CD4-positive, alpha-beta T cell treated with Interleukin-21 for 1 hour (primary cell): ENCODE measurements at regions not wholly inside any gene's neighbourhood (a gene's known extent, or its start where the extent isn't known, plus 50 kb on each side); places are given as distances from the start of the nearest gene placed in this dataset.

Source experiments
- DNase-seq: peaks from one replicate; pipeline ENCODE4 v3.0.0-alpha.2; 2020

DNA sequence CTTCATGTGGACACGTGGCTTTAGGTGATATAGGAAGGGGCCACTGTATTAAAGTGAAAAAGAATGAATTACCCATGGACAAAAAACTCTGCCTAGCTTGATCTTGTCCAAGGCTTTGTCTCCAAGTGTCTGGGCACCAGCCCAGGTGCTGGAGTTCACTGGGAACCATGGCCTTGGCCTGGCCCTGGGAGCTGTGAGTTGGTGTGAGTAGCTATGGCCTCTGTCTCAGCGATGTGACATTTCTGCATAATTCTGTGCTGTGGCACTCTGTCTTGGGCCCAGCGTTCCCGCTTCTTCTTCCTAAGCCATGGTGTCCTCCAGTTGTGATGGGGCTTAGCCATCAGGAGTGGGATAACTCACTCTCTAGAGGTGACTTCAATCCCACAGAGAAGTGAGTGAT lies 119.0 kb upstream of the PPP2R2D start:
- DNase-seq = no peak

- DNase-seq = no peak
Measured at GRCh38 chr10:131784363-131785120, 116.3 kb upstream of the PPP2R2D start.

GRCh38 chr10:131785121-131785460 lies 115.7 kb upstream of the PPP2R2D start:
- DNase-seq = no peak

DNA sequence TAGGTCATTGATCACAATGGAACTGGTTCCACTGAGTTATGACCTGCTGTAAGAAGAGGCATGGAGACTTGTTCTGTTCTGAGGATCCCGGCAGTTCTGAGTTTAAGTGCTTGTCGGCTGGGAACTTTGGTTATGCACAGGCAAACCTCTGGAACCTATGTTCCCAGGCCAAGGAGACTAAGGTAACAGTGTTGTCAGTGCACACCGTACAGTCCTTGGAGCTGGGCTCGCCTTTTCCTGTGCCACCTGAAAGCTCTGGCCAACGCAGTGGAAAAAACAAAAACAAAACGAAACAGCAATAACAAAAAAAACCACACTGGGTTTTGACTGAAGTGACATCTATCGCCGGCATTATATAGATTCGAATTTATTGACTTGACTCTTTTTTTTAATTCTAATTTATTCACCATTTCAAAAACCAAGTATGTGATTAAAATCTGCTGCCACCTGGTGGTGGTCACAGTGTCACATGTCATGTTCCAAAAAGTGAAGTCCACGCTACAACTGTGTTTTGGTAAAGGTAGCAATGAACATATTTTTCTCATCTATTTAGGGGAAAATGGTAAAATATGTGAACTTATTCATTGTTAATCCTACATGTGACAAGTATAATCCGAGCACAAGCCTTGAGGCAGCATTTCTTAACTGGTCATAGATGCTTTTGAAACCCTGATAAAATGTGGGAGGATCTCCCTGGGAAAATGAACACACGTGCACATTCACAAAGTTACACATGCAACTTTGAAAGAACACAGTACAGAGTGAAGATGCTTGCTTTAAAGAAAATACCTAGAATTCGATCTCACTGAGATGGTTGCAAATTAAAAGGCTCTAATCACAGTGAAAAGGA lies 113.8 kb upstream of the PPP2R2D start:
- DNase-seq = peak; percentile 23

- no peak for DNase-seq
Measured at GRCh38 chr10:131787961-131788360, 112.8 kb upstream of the PPP2R2D start.

DNA sequence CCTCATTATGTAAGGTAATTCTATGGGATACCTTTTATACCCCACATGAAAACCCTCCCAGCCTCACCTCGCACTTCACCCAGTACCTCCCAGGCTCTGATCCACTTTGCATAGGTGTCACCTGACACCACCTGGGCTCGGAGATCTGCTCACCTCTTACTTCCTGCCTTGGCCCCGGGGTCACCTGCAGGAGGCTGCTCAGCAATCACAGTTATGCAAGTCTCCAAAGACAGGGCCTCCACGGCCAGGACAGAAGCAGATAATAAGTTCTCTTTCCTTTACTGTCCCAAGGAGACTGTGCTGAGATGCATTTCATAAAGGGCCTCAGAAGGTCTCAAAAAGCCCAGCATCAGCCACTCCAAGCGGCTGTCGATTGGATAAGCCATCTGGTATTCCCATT lies 112.4 kb upstream of the PPP2R2D start:
- DNase-seq = no peak

- no peak for DNase-seq
Measured at GRCh38 chr10:131789516-131789915, 111.3 kb upstream of the PPP2R2D start.

GRCh38 chr10:131790021-131790420 lies 110.8 kb upstream of the PPP2R2D start:
- DNase-seq = no peak

DNA sequence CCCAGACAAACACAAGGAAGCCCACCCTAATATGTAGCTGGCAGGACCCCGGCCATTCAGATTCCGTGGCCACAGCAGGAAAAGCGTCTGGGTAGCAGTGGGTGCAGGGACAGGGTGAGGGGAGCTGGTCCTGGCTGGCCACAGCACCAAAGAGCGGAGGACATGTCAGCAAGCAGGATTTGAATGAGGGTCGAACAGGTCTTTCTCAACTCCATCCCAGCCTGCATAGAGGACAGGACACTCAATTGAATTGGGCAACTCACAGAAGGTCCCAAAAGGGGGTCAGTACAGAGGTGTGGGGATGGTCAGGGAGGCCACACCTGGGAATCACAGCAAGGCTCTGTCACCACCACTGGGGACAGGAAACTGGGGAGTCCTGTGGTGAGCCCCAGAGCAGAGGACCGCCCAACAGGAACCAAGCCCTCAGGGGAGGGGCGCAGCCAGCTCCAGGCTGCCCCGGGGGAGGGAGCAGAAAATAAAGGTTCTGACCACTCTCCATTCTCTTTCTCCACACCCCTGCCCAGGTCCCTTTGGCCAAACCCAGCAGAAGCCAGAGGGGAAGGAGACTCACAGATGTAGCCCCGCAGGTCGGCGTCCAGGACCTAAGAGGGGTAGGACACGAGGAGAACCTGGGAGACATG lies 108.7 kb upstream of the PPP2R2D start:
- DNase-seq = no peak

- DNase-seq = no peak
Measured at GRCh38 chr10:131792809-131793208, 108.0 kb upstream of the PPP2R2D start.

DNA sequence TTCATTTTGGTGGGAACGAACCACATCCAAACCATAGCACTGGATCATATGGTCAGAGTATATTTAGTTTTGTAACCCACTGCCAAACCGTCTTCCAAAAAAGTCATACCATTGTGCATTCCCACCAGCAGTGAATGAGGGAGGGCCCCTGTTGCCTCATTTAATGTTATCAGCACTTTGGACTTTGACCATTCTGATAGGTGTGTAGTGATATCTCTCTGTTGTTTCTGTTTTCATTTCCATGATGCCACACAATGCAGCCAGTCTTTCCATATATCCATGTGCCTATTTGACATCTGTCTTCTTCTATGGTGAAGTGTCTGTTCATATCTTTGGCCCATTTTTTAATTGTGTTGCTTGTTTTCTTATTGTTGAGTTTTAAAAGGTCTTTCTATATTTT lies 105.0 kb upstream of the PPP2R2D start:
- DNase-seq = no peak

- no peak for DNase-seq
Measured at GRCh38 chr10:131797626-131798025, 103.2 kb upstream of the PPP2R2D start.

DNA sequence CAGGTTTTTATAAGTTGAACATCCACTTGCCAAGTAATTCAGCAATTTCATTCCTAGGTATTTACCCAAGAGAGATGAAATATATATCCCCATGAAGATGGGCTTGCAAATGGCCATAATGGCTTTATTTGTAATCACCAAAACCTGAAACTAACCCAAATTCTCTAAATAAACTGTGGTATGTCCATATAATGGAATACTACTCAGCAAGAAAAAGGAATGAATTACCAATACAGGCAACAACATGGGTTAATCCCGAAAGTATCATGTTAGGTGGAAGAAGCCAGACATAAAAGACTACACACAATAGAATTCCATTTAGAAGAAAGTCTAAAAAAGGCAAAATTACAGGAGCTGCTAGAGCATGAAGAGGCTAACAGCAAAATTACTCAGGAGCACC lies 101.4 kb upstream of the PPP2R2D start:
- DNase-seq = no peak

- no peak for DNase-seq
Measured at GRCh38 chr10:131802156-131802915, 98.5 kb upstream of the PPP2R2D start.

GRCh38 chr10:131802996-131803395 lies 97.8 kb upstream of the PPP2R2D start:
- DNase-seq = no peak

- no peak for DNase-seq
Measured at GRCh38 chr10:131803860-131804425, 96.9 kb upstream of the PPP2R2D start.

DNA sequence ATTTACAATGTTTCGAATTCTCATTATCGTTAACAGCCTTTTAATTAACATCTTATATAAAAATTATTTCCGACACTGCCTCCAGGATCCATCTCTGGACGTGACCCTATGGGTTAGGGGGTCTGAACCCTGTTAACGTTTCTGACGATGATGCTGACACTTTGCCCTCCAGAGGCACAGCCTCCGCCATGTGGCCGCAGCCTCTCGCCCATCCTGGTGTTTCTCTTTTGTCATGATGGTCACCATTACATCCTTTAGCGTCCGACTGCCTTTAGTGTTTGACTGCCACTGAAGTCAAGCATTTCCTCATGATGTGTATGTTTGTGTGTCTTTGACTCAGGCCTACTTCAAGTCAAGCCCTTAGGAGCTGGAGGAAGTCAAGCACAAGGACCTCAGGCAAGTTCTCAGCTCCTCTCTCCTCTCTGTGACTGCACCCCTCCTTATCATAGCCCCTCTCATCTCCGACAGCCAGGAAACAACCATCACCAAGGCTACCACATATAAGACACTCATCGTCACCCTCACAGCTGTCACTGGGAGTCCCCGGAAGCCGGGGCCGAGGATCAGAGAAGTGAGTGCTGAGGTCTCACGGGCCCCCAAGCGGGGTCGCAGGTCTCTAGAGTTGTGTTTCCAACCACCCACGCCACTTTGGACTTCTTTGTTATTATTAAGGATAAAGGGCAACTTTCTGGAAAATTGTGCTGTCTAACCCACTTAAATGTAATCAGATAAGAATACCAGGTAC lies 96.1 kb upstream of the PPP2R2D start:
- no peak for DNase-seq

GRCh38 chr10:131805696-131806095 lies 95.1 kb upstream of the PPP2R2D start:
- DNase-seq = no peak

- DNase-seq = no peak
Measured at GRCh38 chr10:131806146-131806545, 94.7 kb upstream of the PPP2R2D start.

DNA sequence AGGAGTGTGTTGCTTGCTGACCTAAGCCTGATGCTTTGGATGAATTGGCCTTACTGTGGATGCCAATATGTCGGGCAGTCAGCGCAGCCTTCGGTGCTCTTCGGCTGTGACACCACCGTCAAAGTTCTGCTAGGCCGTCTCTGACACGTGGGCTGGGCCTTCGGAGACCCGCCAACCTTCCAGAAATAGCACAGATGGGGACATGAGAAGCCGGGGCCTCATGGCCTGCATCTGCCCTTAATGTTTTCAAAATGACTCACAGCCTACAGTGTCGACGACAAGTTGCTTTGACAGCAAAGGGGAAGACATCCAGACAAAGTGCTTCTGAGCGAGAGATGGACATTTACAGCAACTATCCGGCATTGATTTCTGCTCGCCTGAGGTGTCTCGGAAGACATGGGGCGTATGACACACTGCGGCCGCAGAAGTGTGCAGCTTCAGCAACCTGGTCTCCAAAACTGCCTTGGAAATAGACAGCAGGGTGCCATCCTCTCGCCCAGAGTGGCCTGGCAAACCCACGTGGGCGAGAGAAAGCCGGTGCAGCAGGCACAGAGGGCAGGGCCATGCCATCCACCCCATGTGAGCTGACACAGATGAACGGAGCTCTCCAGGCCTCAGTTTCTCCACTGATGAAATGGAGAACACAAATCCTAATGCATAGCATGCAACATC lies 94.0 kb upstream of the PPP2R2D start:
- DNase-seq = no peak

- no peak for DNase-seq
Measured at GRCh38 chr10:131808370-131808930, 92.4 kb upstream of the PPP2R2D start.
